Fibroblast of gingiva (primary cell): ENCODE measurements at regions not wholly inside any gene's neighbourhood (a gene's known extent, or its start where the extent isn't known, plus 50 kb on each side); places are given as distances from the start of the nearest gene placed in this dataset.
"Not testable (repeated sequence)": the region's sequence is repeated elsewhere in the genome, so short reads cannot be mapped to it uniquely, and the experiment has no call there.

ENCODE experiments used
- DNase-seq: peaks from one replicate; pipeline ENCODE4 v3.0.0-alpha.2; 2011; ENCODE audit warnings: low read depth

DNA sequence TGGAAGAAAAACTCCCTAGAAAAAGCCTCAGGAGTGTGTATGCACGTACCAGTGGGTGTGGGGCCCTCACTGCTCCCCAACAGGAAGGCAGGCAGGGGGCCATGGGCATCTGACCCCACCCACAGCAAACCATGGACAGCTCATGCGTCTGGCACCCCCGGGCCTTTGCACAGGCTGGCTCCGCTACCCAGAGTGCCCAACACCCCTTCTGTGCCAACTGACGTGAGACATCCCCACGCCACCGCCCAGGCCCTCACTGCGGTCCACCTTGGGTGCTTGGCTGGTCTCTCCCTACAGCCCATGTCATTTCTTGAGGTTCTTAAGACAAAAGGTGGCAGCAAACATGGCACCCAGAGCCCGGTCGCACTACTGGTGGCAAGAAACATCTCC lies 91.4 kb downstream of the NCOR2 start:
- DNase-seq = no peak

DNA sequence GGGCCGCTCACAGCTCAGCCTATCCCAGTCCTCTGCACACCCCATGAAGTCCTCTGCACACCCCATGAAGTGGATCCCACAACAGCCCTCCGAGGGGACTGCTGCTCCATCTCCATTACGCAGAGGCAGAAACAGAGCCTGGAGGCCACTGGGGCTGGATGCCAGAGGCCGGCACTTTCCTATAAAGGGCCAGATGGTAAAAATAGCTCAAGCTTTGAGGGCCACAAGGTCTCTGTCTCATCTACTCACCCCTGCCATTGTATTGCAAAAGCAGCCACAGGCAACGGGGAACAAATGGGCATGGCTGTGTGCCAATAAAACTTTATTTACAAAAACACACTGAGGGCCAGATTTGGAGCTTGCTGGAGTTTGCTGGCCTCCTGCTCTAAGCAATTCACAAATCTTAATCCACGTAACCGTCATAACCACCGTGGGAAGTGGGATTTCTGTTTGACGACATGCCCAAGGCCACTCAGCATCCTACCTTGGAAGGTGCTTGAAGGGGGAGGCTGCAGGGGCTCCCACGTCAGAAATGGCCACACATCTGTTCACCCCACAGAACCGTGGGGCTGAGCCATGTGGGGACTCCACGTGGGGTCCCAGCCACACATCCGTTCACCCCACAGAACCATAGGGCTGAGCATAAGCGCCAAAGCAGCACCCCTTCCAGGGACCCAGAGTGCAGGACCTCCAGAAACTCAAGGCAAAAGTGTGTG lies 92.0 kb downstream of the NCOR2 start:
- DNase-seq = peak; percentile 25

DNA sequence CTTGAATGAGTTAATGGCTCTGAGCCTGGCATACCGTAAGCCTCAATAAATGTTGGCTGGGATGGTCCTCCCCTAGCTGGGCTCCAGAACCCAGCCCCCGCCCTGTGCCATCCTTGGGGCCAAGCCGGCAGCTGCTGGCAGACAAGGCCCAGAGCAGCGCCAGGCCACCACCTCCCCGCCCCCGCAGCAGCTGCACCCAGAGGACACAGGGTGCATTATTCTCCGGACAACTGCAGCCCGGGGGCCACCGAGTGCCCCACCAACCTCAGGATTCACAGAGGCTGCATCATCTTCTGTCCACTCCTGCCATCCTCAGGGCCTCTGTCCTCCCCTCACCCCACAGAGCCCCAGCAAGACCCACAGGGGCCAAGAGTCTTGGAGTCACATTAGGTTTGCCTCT lies 92.7 kb downstream of the NCOR2 start:
- DNase-seq = no peak

DNA sequence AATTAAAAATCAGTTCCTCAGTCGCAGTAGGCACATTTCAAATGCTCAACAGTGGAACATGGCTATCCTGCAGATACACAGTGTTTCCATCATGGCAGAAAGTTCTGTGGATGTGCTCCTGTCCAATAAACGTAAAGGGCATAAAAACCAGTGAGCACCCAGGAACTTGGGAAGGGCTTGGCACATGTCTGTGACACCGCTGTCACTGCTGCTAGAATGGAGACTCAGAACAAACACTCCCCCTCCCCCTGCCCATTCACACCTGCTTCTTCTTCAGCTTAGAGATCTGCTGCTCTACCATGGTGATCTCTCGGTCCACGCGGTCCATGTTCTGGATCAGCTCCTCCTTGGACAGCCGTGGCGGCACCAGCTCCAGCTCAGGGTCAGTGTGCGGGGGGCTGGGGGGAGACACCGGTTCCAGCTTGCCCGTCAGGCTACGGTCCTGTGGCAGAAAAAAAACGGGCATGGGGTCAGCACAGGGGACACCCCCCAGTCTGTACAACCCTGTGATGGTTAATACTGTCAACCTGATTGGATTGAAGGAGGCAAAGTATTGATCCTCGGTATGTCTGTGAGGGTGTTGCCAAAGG lies 94.6 kb downstream of the NCOR2 start:
- no peak for DNase-seq

DNA sequence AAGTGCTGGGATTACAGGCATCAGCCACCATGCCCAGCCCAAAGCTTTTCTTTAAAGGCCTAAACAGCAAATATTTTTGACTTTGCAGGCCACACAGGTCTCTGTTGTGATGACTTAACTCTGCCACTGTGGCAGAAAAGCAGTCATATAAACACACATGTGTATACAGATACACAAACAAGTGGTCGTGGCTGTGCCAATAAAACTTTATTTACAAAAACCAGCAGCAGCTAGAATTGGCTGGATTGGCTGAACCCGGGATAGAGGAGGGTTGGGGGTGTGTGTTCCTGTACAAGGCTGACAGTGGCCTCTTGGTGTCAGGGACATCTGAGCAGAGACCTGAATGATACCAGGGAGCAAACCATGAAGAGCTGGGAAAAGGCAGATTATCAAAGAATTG lies 95.6 kb downstream of the NCOR2 start:
- no peak for DNase-seq

DNA sequence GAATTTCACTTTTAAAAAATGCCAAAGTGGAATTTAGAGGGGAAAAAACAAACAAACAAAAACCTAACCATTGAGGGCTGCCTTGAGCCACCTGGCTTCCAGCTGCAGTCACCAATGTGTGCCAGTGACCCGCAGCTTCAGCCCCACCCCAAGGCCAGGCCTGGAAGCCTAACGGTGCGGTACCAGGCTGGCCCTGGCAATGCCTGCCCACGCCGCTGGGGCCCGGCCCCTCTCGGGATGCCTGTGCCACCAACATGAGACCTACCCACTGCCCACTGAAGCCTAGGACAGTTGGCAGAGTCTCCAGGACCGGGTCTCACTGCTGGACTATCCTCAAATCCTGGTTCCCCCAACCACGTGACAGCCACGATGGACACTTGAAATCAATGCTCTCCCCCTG lies 96.6 kb downstream of the NCOR2 start:
- DNase-seq = no peak

DNA sequence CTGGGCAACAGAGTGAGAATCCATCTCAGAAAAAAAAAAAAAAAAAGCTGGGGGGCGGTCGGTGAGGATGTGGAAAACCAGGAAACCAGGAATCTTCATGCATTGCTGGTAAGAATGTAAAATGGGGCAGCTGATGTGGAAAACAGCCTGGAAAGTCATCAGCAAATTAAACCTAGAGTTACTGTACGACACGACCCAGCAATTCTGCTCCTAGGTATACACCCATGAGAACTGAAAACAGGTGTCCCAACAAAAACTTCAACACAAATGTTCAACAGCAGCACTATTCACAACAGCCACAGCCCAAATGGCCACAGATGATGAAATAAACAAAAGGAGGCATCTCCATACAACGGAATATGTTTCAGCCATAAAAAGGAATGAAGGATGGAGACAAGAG lies 97.3 kb downstream of the NCOR2 start:
- no peak for DNase-seq

DNA sequence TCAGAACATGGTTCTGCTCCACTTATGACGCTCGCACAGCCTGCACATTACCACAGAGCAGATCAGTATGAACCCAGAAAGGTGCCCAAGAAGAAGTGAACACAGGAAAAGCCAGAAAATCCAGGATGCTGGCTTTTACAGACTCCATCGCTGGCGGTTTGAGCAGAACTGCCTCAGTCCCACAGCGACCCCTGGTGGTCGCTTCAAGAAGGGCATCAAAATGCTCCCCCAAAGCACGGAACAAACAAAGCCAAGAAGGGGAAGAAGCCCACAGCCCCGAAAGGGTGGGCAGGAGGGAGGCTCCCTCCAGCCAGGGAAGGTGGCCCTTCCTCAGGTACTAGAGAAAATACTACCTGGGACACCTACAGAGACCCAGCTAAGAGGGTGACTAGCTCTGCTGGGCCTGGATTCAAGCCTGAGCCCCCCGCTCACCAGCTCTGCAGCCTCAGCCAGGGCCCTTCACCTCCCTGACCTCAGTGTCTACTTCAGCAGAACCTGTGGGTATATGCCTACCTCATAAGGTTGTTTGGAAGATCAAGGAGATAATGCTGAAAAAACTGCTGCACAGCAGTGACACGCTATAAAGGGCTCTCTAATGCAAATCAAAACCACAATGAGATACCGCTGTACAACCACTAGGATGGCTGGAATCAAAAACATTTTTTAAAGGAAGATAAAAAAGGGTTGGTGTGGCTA lies 98.1 kb downstream of the NCOR2 start:
- DNase-seq = no peak

DNA sequence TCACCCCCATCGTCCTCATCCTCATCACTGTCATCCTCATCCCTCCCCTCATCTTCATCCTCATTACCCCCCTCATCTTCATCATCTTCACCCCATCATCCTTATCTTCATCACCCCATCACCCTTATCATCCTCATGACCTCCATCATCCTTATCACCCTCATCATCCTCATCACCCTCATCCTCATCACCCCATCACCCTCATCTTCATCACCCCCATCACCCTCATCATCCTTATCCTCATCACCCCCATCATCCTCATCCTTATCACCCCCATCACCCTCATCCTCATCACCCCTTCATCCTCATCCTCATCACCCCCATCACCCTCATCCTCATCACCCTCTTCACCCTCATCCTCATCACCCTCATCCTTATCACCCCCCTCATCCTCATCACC lies 99.9 kb downstream of the NCOR2 start:
- not testable (repeated sequence) for DNase-seq

DNA sequence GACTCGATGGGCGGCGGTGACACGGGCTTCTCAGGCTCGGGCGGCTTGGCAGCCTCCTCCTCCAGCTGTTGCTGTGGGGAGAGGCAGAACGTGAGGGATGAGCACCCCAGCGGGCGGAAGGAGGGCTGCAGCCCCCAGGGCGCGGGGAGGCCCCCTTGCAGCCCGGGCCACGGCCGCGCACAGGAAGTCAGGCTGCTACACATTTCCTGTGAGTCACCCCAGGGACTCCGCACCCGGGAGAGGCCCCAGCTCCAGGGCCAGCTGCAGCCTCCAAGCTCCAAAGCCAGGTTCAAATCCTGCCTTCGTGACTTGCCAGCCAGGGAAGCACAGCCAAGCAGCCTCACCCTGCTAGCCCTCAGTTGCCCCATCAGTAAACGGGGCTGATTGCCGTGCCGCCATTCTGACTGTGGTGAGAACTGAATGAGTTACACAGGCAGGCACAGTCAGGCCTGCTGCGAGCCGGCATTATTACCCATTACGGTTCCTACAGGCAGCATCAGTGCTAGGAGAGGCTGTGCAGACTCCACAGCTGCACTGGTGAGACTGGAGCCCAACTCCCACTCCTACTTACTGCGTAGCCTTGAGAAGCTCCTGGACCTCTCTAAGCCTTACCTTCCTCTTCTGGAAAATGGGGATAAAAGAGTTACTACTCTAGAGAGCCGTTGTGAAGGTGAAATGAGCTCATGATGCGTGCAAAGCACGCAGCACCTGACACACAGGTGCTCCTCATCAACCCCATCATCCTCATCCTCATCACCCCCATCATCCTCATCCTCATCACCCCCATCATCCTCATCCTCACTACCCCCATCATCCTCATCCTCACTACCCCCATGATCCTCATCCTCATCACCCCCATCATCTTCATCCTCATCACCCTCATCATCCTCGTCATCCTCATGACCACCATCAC lies 100.9 kb downstream of the NCOR2 start:
- no peak for DNase-seq

DNA sequence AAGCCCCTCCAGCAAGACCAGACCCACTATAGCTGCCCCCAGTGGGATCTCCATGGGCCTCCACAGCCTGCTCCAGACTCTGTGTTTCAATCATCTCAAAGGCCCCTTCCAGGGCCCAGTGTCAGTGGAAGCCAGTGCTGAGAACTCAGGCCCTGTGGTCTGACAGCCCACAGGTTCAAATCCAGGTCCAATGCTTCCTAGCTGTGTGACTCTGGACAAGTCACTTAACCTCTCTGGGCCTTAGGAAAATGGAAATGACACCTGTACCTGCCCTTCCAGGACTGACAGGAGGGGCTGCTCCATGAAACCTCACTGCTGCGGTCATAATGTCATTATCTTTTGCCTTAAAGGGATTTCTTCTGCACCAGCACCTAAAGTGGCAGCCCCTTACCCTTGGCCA lies 101.9 kb downstream of the NCOR2 start:
- DNase-seq = no peak

DNA sequence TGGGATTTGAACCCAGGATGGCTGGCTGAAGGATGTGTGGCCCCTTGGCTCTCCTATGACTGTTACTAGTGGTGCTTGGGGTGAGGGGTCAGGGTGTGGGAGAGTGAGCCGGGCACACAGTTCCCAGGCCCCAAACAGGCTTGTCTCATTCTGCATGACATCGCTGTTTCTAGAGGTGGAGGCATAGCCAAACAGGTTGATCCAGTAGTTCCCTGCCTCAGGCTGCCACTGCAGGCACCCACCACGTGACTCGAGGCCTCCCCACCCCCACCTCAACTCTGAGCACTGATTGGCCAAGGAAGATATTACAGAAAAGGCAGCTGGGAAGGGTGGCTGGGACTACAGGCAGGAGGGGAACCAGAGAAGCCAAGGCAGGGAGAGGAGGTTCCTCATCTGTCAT lies 102.6 kb downstream of the NCOR2 start:
- DNase-seq = no peak

DNA sequence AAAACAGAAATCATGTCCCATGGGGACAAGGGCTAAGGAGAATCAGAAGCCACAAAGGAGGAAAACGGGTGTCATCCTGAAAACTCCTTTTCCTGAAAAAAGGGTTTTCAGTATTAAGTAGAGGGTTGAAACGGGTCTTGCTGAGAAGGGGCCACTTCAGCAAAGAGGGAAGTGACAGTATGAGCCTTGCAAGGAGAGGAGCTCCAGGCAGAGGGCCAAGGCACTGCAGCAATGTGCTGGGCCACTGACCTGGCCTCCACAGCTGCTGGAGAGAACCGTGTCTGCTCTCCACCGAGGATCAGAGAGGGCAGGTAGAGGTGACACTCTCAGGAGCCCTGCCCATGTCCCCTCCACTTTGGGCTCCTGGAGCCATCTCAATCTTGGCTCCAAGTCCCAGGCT lies 103.3 kb downstream of the NCOR2 start:
- DNase-seq = no peak

DNA sequence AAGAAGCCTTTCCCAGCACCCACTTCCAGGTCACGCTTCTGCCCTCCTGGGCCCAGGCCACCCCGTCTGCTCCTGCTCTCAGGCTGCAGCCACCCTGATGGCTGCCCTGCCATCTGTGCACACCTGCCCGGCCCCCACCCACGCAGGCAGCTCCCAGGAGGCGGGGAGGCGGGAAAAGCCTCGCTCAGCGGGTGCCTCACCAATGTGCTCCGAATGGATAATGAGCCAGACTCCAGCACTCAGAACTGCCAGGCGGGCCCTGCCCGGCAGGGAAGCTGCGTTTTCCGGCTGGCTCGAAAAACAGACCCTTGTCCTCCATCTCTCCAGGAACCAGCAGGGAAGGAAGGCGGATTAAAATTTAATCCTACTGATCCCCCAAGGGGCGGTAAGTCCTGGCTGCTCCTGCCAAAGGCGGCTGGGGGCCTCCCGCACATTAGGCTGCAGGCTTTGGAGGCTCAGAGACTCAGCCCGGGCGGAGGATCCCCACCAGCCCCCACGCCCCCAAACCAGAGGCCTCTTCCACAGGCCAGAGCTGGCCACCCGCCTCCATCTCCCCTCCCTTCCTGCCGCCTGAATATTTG lies 104.0 kb downstream of the NCOR2 start:
- no peak for DNase-seq

DNA sequence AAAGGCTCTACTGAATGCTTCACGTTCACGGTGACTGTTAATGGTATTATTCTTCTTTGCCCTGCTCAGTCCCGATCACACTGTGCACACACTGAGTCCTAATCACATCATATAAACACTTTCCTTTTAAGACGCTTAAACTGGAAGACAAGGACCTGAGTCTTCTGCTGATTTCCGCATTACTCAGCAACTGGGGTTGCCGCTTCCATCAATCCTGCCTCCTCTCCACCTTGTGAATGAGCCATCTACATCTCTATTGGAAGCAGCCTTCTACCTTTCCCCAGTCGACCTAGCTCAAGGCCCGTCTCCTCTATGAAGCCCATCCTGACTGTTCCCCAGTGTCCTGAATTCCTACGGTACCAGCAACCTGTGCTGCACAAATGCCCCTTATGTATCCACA lies 104.7 kb downstream of the NCOR2 start:
- DNase-seq = no peak

DNA sequence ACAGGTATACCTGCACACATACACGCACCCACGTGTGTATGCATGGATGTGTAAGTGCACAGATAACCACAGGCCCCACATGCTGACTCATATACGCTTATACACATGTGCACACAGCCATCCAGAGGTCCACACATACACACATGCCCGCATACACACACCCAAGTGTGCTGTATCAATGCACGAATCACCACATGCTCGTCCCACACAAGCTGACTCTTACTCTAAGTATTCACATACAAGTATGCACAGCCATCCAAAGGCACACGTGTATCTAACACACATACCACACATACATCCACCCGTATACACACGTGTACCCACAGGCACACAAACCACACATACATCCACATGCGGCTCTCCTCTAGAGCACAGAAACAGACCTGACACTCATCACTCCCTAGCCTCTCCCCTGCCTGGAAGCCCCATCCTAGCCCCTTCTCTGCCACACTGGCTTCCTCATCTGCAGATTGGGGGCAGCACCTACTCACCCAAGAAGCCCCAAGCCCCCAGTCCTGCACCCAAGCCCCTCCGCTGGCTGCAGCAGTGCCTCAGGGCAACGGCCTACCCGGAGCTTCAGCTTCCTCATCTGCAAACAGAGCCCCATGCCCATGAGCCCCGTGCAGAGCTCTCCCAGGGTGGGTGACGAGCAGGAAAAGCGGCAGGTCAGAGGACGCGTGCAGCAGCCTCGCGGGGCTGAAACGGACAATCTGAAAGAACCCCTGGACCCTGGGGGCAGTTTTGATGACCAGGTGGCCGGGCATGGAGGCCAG lies 105.4 kb downstream of the NCOR2 start:
- no peak for DNase-seq

DNA sequence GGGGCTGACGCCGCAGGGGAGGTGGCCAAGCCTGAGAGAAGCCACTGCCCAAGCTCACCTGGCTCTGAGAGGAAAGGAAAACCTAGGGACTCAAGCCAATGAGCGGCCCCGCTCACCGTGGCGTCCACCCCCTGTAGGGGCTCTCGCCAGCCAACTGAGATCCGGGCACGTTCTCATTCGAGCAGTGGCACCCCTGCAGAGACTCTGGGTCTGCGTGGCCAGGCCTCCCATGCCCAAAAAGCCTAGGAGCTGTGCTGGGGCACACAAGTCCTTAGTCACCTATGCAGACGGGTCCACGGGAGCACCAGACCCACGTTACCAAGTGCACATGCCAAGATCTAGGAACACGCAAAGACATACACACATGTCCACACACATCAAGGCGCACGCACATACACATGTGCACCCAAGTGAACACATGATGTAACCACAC lies 106.2 kb downstream of the NCOR2 start:
- DNase-seq = no peak

DNA sequence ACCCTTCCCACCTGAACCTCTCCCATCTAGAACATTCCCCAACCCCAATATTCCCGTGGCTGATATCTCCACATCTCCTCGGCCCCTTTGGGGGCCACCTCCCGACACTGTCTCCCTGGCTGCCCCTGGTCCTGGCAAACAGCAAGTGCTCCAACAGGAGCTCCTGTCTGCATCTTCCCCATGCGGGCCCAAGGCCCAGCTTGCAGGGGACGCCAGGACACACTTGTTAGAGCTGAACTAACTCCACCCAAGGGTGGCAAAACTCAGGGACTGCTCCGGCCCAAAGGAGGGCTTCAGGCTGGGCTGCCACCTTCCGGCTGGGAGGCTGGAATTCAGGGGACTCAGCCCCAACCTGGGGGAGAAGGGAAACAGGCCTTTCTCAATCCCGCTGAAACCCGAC lies 106.6 kb downstream of the NCOR2 start:
- DNase-seq = no peak

DNA sequence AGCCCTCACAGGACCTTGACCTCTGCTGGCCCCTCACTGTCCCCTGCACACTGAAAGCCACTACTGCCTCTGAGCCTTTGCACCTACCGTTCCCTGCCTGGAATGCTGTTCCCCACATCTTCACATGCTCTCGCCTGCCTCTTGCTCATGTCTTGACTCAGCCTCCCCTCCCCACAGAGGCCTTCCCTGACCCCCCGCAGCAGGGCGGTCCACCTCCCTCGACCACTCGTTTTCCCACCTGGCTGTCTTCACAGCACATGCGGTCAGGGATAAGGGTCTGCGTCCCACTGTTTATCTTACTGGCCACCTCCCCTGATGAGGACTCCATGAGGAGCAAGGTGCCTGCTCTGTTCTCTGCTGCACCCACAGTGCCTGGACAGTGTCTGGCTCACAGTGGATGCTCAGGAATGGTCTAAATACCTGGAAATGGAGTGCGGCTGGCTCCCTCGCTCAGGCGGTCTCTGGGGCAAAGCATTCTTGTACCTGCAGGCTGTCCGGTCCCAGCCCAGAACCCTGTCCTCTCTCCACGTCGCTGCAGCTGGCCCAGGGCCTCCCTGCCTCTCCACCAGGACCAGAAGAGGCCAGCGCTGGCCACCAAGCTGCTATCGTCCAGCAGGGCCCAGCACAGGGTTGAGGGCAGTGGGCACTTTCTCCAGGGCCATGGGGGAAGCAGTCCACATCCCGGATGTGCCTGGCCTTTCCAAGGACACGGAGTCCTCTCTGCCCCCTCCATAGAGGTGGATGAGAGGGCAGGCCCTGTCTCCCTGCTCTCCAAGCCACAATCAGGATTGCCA lies 107.4 kb downstream of the NCOR2 start:
- DNase-seq = no peak
